ENCODE measurements at regions not wholly inside any gene's neighbourhood (a gene's known extent, or its start where the extent isn't known, plus 50 kb on each side); places are given as distances from the start of the nearest gene placed in this dataset.

DNA sequence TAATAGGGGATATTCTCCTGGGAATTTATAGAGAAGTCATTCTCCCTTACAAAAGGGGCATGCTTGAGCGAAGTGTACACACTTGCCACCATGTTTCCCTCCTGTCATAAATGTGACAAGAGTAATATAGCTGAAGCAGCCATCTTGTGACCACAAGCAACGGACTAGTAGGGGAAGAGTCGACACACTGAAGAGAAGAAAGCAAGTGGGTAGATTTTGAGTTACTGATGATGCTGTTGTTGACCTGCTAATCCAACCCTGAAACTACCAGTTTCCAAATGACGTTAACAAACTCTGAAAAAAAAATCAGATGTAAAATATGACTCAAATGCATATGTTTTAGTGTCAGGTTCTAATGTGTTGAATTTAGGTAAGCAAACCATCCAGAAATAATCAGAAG, 350.4 kb downstream of the CDH10 start:
- no peak overlapping the region for H3K27ac ChIP-seq (replicated peaks)
- DNase-seq (ENCODE audit: low read depth in 1 of 2, low spot score in 1 of 2): no peak
- no peak for TF ChIP-seq CTCF (IDR thresholded peaks at IDR 0.05; ENCODE audit: insufficient read depth, low read length)
- TF ChIP-seq POLR2AphosphoS5 (IDR thresholded peaks at IDR 0.05; ENCODE audit: low read depth): no peak
- TF ChIP-seq SPI1 (IDR thresholded peaks at IDR 0.05; ENCODE audit: borderline replicate concordance, low read depth): no peak
- TF ChIP-seq GABPA (IDR thresholded peaks at IDR 0.05; ENCODE audit: low read depth): no peak
- no peak for TF ChIP-seq REST (IDR thresholded peaks at IDR 0.05; ENCODE audit: insufficient replicate concordance, low read depth)
- no peak overlapping the region for H3K4me3 ChIP-seq (replicated peaks; ENCODE audit: insufficient read depth, low read length)
- no peaks in the 10 kb centered on the region for H3K27me3 ChIP-seq (ENCODE audit: insufficient read depth, poor library complexity, severe bottlenecking)

DNA sequence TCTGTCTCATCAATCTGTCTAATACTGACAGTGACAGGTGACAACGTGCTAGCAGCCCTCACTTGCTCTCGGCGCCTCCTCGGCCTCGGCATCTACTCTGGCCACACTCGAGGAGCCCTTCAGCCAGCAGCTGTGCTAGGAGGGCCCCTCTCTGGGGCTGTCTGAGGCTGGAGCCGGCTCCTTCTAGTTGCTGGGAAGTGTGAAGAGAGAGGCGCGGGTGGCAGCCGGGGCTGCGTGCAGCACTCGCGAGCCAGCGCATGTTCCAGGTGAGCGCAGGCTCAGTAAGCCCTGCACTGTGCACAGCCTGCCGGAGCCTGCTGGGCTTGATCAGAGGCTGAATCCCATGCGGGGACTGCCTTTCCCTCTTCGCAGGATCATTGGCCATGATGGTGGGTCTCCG, 330.7 kb downstream of the CDH10 start:
- TF ChIP-seq POLR2AphosphoS5 (IDR thresholded peaks at IDR 0.05; ENCODE audit: low read depth) (no peak), CTCF (IDR thresholded peaks at IDR 0.05; ENCODE audit: insufficient read depth, low read length) (no peak), REST (IDR thresholded peaks at IDR 0.05; ENCODE audit: insufficient replicate concordance, low read depth) (no peak), SPI1 (IDR thresholded peaks at IDR 0.05; ENCODE audit: borderline replicate concordance, low read depth) (no peak), GABPA (IDR thresholded peaks at IDR 0.05; ENCODE audit: low read depth) (no peak)
- H3K4me3 ChIP-seq (replicated peaks; ENCODE audit: insufficient read depth, low read length): no peak overlapping the region
- no peak for DNase-seq (ENCODE audit: low read depth in 1 of 2, low spot score in 1 of 2)
- no peak overlapping the region for H3K27ac ChIP-seq (replicated peaks)
- no peaks in the 10 kb centered on the region for H3K27me3 ChIP-seq (ENCODE audit: insufficient read depth, poor library complexity, severe bottlenecking)

GRCh38 chr5:24320643-24321042, 324.1 kb downstream of the CDH10 start:
- H3K27me3 ChIP-seq (ENCODE audit: insufficient read depth, poor library complexity, severe bottlenecking): no peaks in the 10 kb centered on the region
- H3K27ac ChIP-seq (replicated peaks): no peak overlapping the region
- H3K4me3 ChIP-seq (replicated peaks; ENCODE audit: insufficient read depth, low read length): no peak overlapping the region
- no peak for DNase-seq (ENCODE audit: low read depth in 1 of 2, low spot score in 1 of 2)
- TF ChIP-seq REST (IDR thresholded peaks at IDR 0.05; ENCODE audit: insufficient replicate concordance, low read depth) (no peak), GABPA (IDR thresholded peaks at IDR 0.05; ENCODE audit: low read depth) (no peak), CTCF (IDR thresholded peaks at IDR 0.05; ENCODE audit: insufficient read depth, low read length) (no peak), SPI1 (IDR thresholded peaks at IDR 0.05; ENCODE audit: borderline replicate concordance, low read depth) (no peak), POLR2AphosphoS5 (IDR thresholded peaks at IDR 0.05; ENCODE audit: low read depth) (no peak)

Data from HL-60 (cell line).